Panc1 (cell line): ENCODE measurements at regions not wholly inside any gene's neighbourhood (a gene's known extent, or its start where the extent isn't known, plus 50 kb on each side); places are given as distances from the start of the nearest gene placed in this dataset.
A peak's percentile ranks its signal among the peaks of the same experiment; 100 is the strongest.

ENCODE experiments used
- ATAC-seq: fragments of 200-7000 bp; cut with Tn5 transposase; 2 replicates; pipeline ENCODE4 v1.9.1; 2020; ENCODE audit warnings: mild to moderate bottlenecking, moderate library complexity
- BruUV-seq: library from RNA; stranded (reverse); fragments of 400-500 nt; replicated peaks from 2 replicates; lab custom pipeline; 2021; lab: Mats Ljungman, UMichigan
- CTCF ChIA-PET: fragments of 300-600 bp; sonication (Branson Sonifier 250); formaldehyde crosslinking; loops from one replicate; lab custom pipeline; 2022; ENCODE audit warnings: antibody characterized with exemption; lab: Charles Lee
- POLR2A ChIA-PET: fragments of 300-600 bp; sonication (Branson Sonifier 250); formaldehyde crosslinking; loops from one replicate; lab custom pipeline; 2022; ENCODE audit warnings: antibody characterized with exemption; lab: Charles Lee
- DNase-seq: peaks from one replicate; pipeline ENCODE4 v3.0.0-alpha.2; 2010; ENCODE audit warnings: low read depth, low spot score
- H3K27ac ChIP-seq: 2 replicates; pipeline ENCODE4 v1.5.1; 2011; ENCODE audit warnings: mild to moderate bottlenecking, low read length, inconsistent platforms
- H3K27me3 ChIP-seq: fragments of 200-500 bp; sonication (Bioruptor generic); 2 replicates; pipeline ENCODE4 v1.6.0; 2014; ENCODE audit warnings: low read length, inconsistent platforms; ENCODE audit not compliant: control insufficient read depth, insufficient read depth
- H3K36me3 ChIP-seq: fragments of 200-500 bp; sonication (Bioruptor generic); 2 replicates; pipeline ENCODE4 v1.5.1; 2014; ENCODE audit warnings: inconsistent platforms, mild to moderate bottlenecking, low read length, moderate library complexity; ENCODE audit not compliant: control insufficient read depth, insufficient read depth
- H3K4me1 ChIP-seq: 2 replicates; pipeline ENCODE4 v1.5.1; 2011; ENCODE audit warnings: inconsistent platforms, mild to moderate bottlenecking, low read length, moderate library complexity; ENCODE audit not compliant: control insufficient read depth, insufficient read depth
- H3K4me3 ChIP-seq, 2 experiments: 2 replicates each; pipeline ENCODE4 v1.5.1; 2011 to 2012; ENCODE audit warnings: low read depth in 2 of 2, low read length in 2 of 2, mild to moderate bottlenecking in 2 of 2, inconsistent platforms in 1 of 2, moderate library complexity in 1 of 2
- H3K9me3 ChIP-seq: fragments of 200-500 bp; sonication (Bioruptor generic); 2 replicates; pipeline ENCODE4 v1.5.1; 2014; ENCODE audit warnings: low read depth, mild to moderate bottlenecking, inconsistent platforms, low read length, moderate library complexity; ENCODE audit not compliant: control insufficient read depth, insufficient read depth
- POLR2AphosphoS5 ChIP-seq: IDR thresholded peaks from 2 replicates; pipeline ENCODE4 v1.6.1; 2012; ENCODE audit warnings: mild to moderate bottlenecking, low read depth, low read length, moderate library complexity
- REST ChIP-seq, 2 experiments: IDR thresholded peaks; 2 replicates each; pipeline ENCODE4 v1.6.1; 2011 to 2012; ENCODE audit warnings: low read depth in 2 of 2, control low read depth in 1 of 2, low read length in 1 of 2, mild to moderate bottlenecking in 1 of 2, moderate library complexity in 1 of 2; ENCODE audit not compliant: insufficient read depth in 1 of 2
- SIN3A ChIP-seq: IDR thresholded peaks from 2 replicates; pipeline ENCODE4 v1.6.1; 2012; ENCODE audit warnings: low read depth, mild to moderate bottlenecking, low read length, moderate library complexity, borderline replicate concordance; ENCODE audit not compliant: insufficient read depth
- TCF7L2 ChIP-seq: IDR thresholded peaks from 2 replicates; pipeline ENCODE4 v1.6.1; 2011; ENCODE audit warnings: mild to moderate bottlenecking, low read depth, low read length, inconsistent platforms
- in situ Hi-C: cut with HindIII; loops from 2 replicates; pipeline ENCODE4 v1.10.0; 2016; ENCODE audit warnings: low sequenced_read_pairs, low pct_unique_long_range_greater_than_20kb
- intact Hi-C: fragments of 100-400 bp; cut with micrococcal nuclease; formaldehyde crosslinking; loops from one replicate; pipeline ENCODE4 v1.10.0; 2022; ENCODE audit not compliant: unreplicated experiment

GRCh38 chr3:110164632-110165369, 827.5 kb upstream of the DPPA4 start:
- TF ChIP-seq SIN3A (no peak), REST (IDR thresholded peaks at IDR 0.05; ENCODE audit: insufficient read depth in 1 of 2, low read depth in 2 of 2, low read length in 1 of 2) (no peak), TCF7L2 (no peak)
- no peak overlapping the region for H3K4me3 ChIP-seq
- 0 out of 2 replicates have a peak, but pooled peaks cover 4% of the 10 kb centered on the region for H3K9me3 ChIP-seq
- no peaks in the 10 kb centered on the region for H3K27me3 ChIP-seq
- ChIA-PET CTCF (no interaction called here), POLR2A (no interaction called here)
- no peaks in the 10 kb centered on the region for H3K36me3 ChIP-seq
- H3K27ac ChIP-seq: no peak overlapping the region
- no peaks in the 10 kb centered on the region for H3K4me1 ChIP-seq
- DNase-seq (no peak), ATAC-seq (no peak)
- intact Hi-C loops (no loop called here), in situ Hi-C loops (no loop called here)
- no TSS peak for BruUV-seq

GRCh38 chr3:110165370-110165743, 828.0 kb upstream of the DPPA4 start:
- in situ Hi-C loops (no loop called here), intact Hi-C loops (no loop called here)
- Histone ChIP-seq H3K4me3 (peak overlapping the region in 1 of 2 experiments; percentile 19; a peak in 2 of 4 replicates), H3K27ac (no peak overlapping the region), H3K27me3 (no peaks in the 10 kb centered on the region), H3K9me3 (no peaks in the 10 kb centered on the region), H3K4me1 (no peaks in the 10 kb centered on the region), H3K36me3 (no peaks in the 10 kb centered on the region)
- POLR2A ChIA-PET: no interaction called here
- CTCF ChIA-PET: no interaction called here
- TF ChIP-seq TCF7L2 (no peak), REST (IDR thresholded peaks at IDR 0.05; ENCODE audit: insufficient read depth in 1 of 2, low read depth in 2 of 2, low read length in 1 of 2) (no peak), POLR2AphosphoS5 (no peak), SIN3A (no peak)
- no TSS peak for BruUV-seq
- no peak for DNase-seq
- no peak for ATAC-seq
